ENCODE measurements at regions not wholly inside any gene's neighbourhood (a gene's known extent, or its start where the extent isn't known, plus 50 kb on each side); places are given as distances from the start of the nearest gene placed in this dataset.

GRCh38 chr3:156609546-156609945, 54.6 kb upstream of the SSR3 start:
- Histone ChIP-seq H2AFZ (ENCODE audit: low read depth) (no peak overlapping the region), H3K9me2 (no peaks in the 10 kb centered on the region), H3K27me3 (ENCODE audit: insufficient read depth) (no peaks in the 10 kb centered on the region), H4K20me1 (ENCODE audit: insufficient read depth) (no peaks in the 10 kb centered on the region), H3K9me3 (no peaks in the 10 kb centered on the region), H3F3A (replicated peaks; ENCODE audit: insufficient read depth) (no peaks in the 10 kb centered on the region), H3K79me2 (ENCODE audit: insufficient read depth) (no peaks in the 10 kb centered on the region), H3K4me1 (ENCODE audit: control insufficient read depth in 1 of 2, insufficient read depth in 2 of 2, low read depth in 1 of 2, low read length in 1 of 2) (peaks cover 4 to 31% of the 10 kb centered on the region in 2 experiments; a peak in 2 of 4 replicates), H3K4me2 (no peak overlapping the region), H3K9ac (no peak overlapping the region), H3K36me3 (replicated peaks in 1 of 2; ENCODE audit: control insufficient read depth in 1 of 2, insufficient read depth in 2 of 2, low read length in 1 of 2) (peaks cover 0 to 5% of the 10 kb centered on the region in 2 experiments), H3K4me3 (ENCODE audit: low read depth in 2 of 2, low read length in 1 of 2) (no peak overlapping the region), H3K27ac (ENCODE audit: low read depth in 2 of 2, low read length in 1 of 2) (no peak overlapping the region)
- no peak for TF ChIP-seq TCF12 (IDR thresholded peaks at IDR 0.05)
- no peak for TF ChIP-seq CHD2 (IDR thresholded peaks at IDR 0.05; ENCODE audit: low read length, partially characterized antibody)
- TF ChIP-seq, protein P1, sequence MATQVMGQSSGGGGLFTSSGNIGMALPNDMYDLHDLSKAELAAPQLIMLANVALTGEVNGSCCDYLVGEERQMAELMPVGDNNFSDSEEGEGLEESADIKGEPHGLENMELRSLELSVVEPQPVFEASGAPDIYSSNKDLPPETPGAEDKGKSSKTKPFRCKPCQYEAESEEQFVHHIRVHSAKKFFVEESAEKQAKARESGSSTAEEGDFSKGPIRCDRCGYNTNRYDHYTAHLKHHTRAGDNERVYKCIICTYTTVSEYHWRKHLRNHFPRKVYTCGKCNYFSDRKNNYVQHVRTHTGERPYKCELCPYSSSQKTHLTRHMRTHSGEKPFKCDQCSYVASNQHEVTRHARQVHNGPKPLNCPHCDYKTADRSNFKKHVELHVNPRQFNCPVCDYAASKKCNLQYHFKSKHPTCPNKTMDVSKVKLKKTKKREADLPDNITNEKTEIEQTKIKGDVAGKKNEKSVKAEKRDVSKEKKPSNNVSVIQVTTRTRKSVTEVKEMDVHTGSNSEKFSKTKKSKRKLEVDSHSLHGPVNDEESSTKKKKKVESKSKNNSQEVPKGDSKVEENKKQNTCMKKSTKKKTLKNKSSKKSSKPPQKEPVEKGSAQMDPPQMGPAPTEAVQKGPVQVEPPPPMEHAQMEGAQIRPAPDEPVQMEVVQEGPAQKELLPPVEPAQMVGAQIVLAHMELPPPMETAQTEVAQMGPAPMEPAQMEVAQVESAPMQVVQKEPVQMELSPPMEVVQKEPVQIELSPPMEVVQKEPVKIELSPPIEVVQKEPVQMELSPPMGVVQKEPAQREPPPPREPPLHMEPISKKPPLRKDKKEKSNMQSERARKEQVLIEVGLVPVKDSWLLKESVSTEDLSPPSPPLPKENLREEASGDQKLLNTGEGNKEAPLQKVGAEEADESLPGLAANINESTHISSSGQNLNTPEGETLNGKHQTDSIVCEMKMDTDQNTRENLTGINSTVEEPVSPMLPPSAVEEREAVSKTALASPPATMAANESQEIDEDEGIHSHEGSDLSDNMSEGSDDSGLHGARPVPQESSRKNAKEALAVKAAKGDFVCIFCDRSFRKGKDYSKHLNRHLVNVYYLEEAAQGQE (IDR thresholded peaks at IDR 0.05; ENCODE audit: low read depth, low read length), result no peak
- no peak for TF ChIP-seq SMC3 (IDR thresholded peaks at IDR 0.05; ENCODE audit: low read depth, low read length)
- TF ChIP-seq, protein P2, sequence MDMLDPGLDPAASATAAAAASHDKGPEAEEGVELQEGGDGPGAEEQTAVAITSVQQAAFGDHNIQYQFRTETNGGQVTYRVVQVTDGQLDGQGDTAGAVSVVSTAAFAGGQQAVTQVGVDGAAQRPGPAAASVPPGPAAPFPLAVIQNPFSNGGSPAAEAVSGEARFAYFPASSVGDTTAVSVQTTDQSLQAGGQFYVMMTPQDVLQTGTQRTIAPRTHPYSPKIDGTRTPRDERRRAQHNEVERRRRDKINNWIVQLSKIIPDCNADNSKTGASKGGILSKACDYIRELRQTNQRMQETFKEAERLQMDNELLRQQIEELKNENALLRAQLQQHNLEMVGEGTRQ (IDR thresholded peaks at IDR 0.05; ENCODE audit: borderline replicate concordance, low read depth, low read length), result no peak
- TF ChIP-seq FOXM1 (IDR thresholded peaks at IDR 0.05; ENCODE audit: low read depth), result no peak
- TF ChIP-seq MXI1 (IDR thresholded peaks at IDR 0.05; ENCODE audit: low read depth, low read length), result no peak
- TF ChIP-seq PBX3 (IDR thresholded peaks at IDR 0.05), result no peak
- TF ChIP-seq FOSL2 (IDR thresholded peaks at IDR 0.05; ENCODE audit: borderline replicate concordance, low read depth), result no peak
- no peak for TF ChIP-seq TAF1 (IDR thresholded peaks at IDR 0.05; ENCODE audit: borderline replicate concordance, low read depth, low read length)
- TF ChIP-seq RAD21 (IDR thresholded peaks at IDR 0.05; ENCODE audit: low read length), result no peak
- no peak for TF ChIP-seq EZH2phosphoT487 (IDR thresholded peaks at IDR 0.05; ENCODE audit: borderline replicate concordance, low read depth)
- TF ChIP-seq GATA2 (CRISPR knock-in tag; IDR thresholded peaks at IDR 0.05), result no peak
- no peak for TF ChIP-seq GABPA (IDR thresholded peaks at IDR 0.05; ENCODE audit: low read depth)
- no peak for DNase-seq
- ChIA-PET POLR2A (no interaction called here), CTCF (interaction anchor here (1.1 kb wide), 1 partner anchor 66 kb away, joined by 4 read pairs; no protein-coding TSS in a partner anchor)

Measured in SK-N-SH (cell line).